ENCODE measurements at regions not wholly inside any gene's neighbourhood (a gene's known extent, or its start where the extent isn't known, plus 50 kb on each side); places are given as distances from the start of the nearest gene placed in this dataset.

DNA sequence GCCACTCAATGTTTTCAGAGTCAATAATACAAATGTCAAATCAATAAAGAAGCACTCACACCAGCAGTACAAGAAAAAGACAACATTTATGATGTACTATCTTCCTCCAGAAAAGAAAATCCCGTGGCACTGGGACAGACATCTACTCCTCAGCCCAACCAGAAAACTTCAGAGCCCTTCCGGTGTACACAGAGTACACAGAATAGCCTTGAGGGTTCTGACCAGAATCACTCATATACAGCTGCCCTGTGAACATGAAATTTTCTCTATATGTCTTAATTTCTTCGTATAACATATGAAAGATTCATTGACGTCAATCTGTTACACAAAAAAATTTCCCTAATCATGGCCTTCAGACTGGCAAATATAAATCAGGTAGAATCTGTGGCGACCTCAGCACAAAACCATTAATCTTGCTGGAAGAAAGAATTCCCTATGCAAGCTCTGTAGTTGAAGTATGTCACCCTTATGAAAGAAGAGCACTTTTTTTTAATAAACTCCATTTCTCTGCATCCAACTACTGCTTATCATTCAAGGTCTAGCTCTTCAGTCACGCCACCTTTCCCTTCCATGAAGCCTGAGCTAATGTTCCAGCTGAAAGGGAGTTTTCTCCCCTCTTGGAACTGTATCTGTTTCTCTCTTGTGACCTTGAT, 53.8 kb upstream of the PLAAT1 start:
- TF ChIP-seq, protein P1, sequence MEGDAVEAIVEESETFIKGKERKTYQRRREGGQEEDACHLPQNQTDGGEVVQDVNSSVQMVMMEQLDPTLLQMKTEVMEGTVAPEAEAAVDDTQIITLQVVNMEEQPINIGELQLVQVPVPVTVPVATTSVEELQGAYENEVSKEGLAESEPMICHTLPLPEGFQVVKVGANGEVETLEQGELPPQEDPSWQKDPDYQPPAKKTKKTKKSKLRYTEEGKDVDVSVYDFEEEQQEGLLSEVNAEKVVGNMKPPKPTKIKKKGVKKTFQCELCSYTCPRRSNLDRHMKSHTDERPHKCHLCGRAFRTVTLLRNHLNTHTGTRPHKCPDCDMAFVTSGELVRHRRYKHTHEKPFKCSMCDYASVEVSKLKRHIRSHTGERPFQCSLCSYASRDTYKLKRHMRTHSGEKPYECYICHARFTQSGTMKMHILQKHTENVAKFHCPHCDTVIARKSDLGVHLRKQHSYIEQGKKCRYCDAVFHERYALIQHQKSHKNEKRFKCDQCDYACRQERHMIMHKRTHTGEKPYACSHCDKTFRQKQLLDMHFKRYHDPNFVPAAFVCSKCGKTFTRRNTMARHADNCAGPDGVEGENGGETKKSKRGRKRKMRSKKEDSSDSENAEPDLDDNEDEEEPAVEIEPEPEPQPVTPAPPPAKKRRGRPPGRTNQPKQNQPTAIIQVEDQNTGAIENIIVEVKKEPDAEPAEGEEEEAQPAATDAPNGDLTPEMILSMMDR (IDR thresholded peaks at IDR 0.05): no peak
- TF ChIP-seq POLR2AphosphoS5 (IDR thresholded peaks at IDR 0.05) (no peak), POLR2A (IDR thresholded peaks at IDR 0.05) (no peak)
